ENCODE measurements at regions not wholly inside any gene's neighbourhood (a gene's known extent, or its start where the extent isn't known, plus 50 kb on each side); places are given as distances from the start of the nearest gene placed in this dataset.

DNA sequence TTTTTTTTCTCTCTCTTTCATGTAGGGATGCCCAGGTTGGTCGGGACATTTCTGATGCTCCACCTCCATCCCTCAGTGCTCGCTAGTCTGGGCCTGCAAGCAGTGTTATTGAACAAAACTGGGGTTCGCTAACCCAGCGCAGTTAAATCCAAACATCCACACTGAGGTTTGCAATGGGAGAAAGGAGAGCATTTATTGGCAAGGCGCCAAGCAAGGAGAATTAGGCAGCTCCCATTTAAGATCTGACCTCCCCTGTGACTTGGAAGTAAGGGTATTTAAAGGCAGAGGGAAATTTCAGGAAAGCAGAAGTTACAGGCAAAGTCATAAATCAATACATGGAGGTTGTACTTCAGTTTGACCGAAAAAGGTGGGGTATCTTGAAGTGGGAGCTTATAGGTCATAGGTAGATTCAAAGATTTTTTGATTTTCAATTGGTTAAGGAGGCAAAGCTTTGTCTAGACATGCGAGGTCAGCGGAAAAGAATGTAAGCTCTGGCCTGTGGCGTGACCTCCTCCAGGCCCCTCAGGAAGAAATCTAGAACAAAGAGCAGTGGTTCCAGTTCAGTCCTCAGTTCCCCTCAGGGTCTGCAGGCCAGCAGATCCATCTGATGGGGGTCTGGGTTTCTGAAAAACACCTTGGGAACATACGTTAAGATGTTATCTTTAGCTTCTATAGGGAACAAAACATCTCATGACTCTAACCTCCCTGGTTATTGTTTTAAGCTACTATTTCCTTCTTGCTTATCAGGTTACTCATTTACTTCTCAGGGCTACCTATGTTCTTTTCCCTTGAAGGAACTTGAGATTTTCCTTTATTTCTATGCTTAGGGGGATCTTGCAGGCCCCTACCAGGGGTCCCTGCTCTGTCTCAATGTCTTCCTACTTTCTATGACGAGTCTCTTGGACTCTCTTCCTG lies 66.0 kb upstream of the KIF16B start:
- ChIA-PET CTCF (no interaction called here), RAD21 (ENCODE audit: unreplicated experiment) (no interaction called here), POLR2A (no interaction called here), SMC1A (ENCODE audit: uncharacterized antibody, unreplicated experiment) (no interaction called here)
- Histone ChIP-seq H3K9me3 (replicated peaks; ENCODE audit: control insufficient read depth, insufficient read depth, low read length) (no peaks in the 10 kb centered on the region), H3K79me2 (ENCODE audit: control insufficient read depth, insufficient read depth, low read length) (no peaks in the 10 kb centered on the region), H3K4me2 (ENCODE audit: control insufficient read depth, insufficient read depth) (no peak overlapping the region), H3K4me1 (ENCODE audit: control insufficient read depth, insufficient read depth, low read length) (no peaks in the 10 kb centered on the region), H2AFZ (ENCODE audit: control insufficient read depth, low read depth, low read length) (no peak overlapping the region), H3K36me3 (ENCODE audit: control insufficient read depth in 2 of 2, insufficient read depth in 2 of 2, low read length in 1 of 2) (no peaks in the 10 kb centered on the region), H3K4me3 (no peak overlapping the region), H4K20me1 (ENCODE audit: control insufficient read depth, insufficient read depth) (no peaks in the 10 kb centered on the region), H3K27ac (ENCODE audit: control insufficient read depth, insufficient read depth) (no peak overlapping the region), H3K9ac (ENCODE audit: control insufficient read depth, insufficient read depth, low read length) (no peak overlapping the region), H3K27me3 (replicated peaks in 1 of 2; ENCODE audit: control insufficient read depth in 2 of 2, insufficient read depth in 2 of 2, low read length in 1 of 2) (no peaks in the 10 kb centered on the region; a peak in 1 of 4 replicates)
- ATAC-seq, result no peak
- intact Hi-C loops (cut with micrococcal nuclease; ENCODE audit: unreplicated experiment) (no loop called here), in situ Hi-C loops (cut with MboI) (no loop called here)
- no peak for DNase-seq (ENCODE audit: low read depth, low spot score)
- no peak for TF ChIP-seq SUZ12 (IDR thresholded peaks at IDR 0.05; ENCODE audit: unreplicated experiment)
- TF ChIP-seq, protein P1, sequence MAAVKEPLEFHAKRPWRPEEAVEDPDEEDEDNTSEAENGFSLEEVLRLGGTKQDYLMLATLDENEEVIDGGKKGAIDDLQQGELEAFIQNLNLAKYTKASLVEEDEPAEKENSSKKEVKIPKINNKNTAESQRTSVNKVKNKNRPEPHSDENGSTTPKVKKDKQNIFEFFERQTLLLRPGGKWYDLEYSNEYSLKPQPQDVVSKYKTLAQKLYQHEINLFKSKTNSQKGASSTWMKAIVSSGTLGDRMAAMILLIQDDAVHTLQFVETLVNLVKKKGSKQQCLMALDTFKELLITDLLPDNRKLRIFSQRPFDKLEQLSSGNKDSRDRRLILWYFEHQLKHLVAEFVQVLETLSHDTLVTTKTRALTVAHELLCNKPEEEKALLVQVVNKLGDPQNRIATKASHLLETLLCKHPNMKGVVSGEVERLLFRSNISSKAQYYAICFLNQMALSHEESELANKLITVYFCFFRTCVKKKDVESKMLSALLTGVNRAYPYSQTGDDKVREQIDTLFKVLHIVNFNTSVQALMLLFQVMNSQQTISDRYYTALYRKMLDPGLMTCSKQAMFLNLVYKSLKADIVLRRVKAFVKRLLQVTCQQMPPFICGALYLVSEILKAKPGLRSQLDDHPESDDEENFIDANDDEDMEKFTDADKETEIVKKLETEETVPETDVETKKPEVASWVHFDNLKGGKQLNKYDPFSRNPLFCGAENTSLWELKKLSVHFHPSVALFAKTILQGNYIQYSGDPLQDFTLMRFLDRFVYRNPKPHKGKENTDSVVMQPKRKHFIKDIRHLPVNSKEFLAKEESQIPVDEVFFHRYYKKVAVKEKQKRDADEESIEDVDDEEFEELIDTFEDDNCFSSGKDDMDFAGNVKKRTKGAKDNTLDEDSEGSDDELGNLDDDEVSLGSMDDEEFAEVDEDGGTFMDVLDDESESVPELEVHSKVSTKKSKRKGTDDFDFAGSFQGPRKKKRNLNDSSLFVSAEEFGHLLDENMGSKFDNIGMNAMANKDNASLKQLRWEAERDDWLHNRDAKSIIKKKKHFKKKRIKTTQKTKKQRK (IDR thresholded peaks at IDR 0.05; ENCODE audit: low read depth, low read length), result no peak
- no peak for FAIRE-seq
- BruUV-seq (replicated peaks), result no TSS peak
- WGBS (ENCODE audit: insufficient coverage, insufficient replicate concordance, low lambda C conversion rate, missing lambda C conversion rate), result 29% methylated on average over 11 of the region's 11 CpGs

DNA sequence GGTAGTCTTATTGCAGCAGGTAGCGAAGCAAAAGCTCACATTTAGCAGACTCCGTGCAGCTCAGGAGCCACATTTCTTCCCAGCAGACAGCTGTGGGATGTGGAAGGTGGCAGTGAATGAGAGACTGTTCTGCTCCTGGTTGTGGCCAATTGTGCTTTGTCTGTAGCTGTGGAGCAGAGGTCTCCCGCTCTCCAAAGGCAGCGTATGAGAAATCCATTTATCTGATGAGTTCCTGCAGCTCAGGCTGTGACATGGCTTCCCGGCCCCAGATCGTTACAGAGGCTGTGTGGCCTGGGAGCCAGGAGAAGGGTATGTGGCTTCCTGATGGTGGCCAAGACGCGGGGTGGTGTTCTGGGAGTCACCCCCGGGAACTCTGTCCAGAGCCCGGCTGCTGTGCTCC lies 64.5 kb upstream of the KIF16B start:
- ChIA-PET SMC1A (ENCODE audit: uncharacterized antibody, unreplicated experiment) (no interaction called here), POLR2A (no interaction called here), CTCF (no interaction called here), RAD21 (ENCODE audit: unreplicated experiment) (no interaction called here)
- intact Hi-C loops (cut with micrococcal nuclease; ENCODE audit: unreplicated experiment) (no loop called here), in situ Hi-C loops (cut with MboI) (no loop called here)
- H3K9ac ChIP-seq (ENCODE audit: control insufficient read depth, insufficient read depth, low read length), result no peak overlapping the region
- FAIRE-seq (no peak), DNase-seq (ENCODE audit: low read depth, low spot score) (no peak), ATAC-seq (no peak)
- H3K9me3 ChIP-seq (replicated peaks; ENCODE audit: control insufficient read depth, insufficient read depth, low read length), result no peaks in the 10 kb centered on the region
- no peak overlapping the region for H3K4me2 ChIP-seq (ENCODE audit: control insufficient read depth, insufficient read depth)
- H3K36me3 ChIP-seq (ENCODE audit: control insufficient read depth in 2 of 2, insufficient read depth in 2 of 2, low read length in 1 of 2), result no peaks in the 10 kb centered on the region
- no peaks in the 10 kb centered on the region; a peak in 1 of 4 replicates for H3K27me3 ChIP-seq (replicated peaks in 1 of 2; ENCODE audit: control insufficient read depth in 2 of 2, insufficient read depth in 2 of 2, low read length in 1 of 2)
- 69% methylated on average over 9 of the region's 10 CpGs for WGBS (ENCODE audit: insufficient coverage, insufficient replicate concordance, low lambda C conversion rate, missing lambda C conversion rate)
- no peak overlapping the region for H3K4me3 ChIP-seq
- BruUV-seq (replicated peaks), result no TSS peak
- H3K27ac ChIP-seq (ENCODE audit: control insufficient read depth, insufficient read depth), result no peak overlapping the region
- H3K4me1 ChIP-seq (ENCODE audit: control insufficient read depth, insufficient read depth, low read length), result no peaks in the 10 kb centered on the region
- no peak overlapping the region for H2AFZ ChIP-seq (ENCODE audit: control insufficient read depth, low read depth, low read length)
- H4K20me1 ChIP-seq (ENCODE audit: control insufficient read depth, insufficient read depth), result no peaks in the 10 kb centered on the region
- TF ChIP-seq ATF7 (IDR thresholded peaks at IDR 0.05; ENCODE audit: low read depth), result no peak
- H3K79me2 ChIP-seq (ENCODE audit: control insufficient read depth, insufficient read depth, low read length), result no peaks in the 10 kb centered on the region
